HCT116 (cell line): ENCODE measurements at regions not wholly inside any gene's neighbourhood (a gene's known extent, or its start where the extent isn't known, plus 50 kb on each side); places are given as distances from the start of the nearest gene placed in this dataset.

Experiments
- ATAC-seq: fragments of 200-7000 bp; cut with Tn5 transposase; 2 replicates; pipeline ENCODE4 v1.9.1; 2020; ENCODE audit warnings: mild to moderate bottlenecking, moderate library complexity
- BruUV-seq: library from RNA; stranded (reverse); fragments of 400-500 nt; replicated peaks from 2 replicates; lab custom pipeline; 2021; lab: Mats Ljungman, UMichigan
- CTCF ChIA-PET: fragments of 300-600 bp; sonication (Branson Sonifier 250); formaldehyde crosslinking; loops from one replicate; lab custom pipeline; 2021; ENCODE audit warnings: antibody characterized with exemption; lab: Charles Lee
- POLR2A ChIA-PET: fragments of 300-600, 350-600 bp; sonication (Branson Sonifier 250); formaldehyde crosslinking; loops from one replicate; lab custom pipeline; 2021; ENCODE audit warnings: antibody characterized with exemption; lab: Charles Lee
- RAD21 ChIA-PET, 2 experiments: fragments of 300-600 bp; sonication (Branson Sonifier 250); formaldehyde crosslinking; loops; one replicate each; lab custom pipeline; 2023; ENCODE audit warnings: low total read pairs in 2 of 2; ENCODE audit not compliant: uncharacterized antibody in 2 of 2, unreplicated experiment in 2 of 2, low non-redundant PET in 1 of 2; lab: Charles Lee
- DNase-seq: peaks from one replicate; pipeline ENCODE4 v3.0.0-alpha.2; 2010; ENCODE audit warnings: low read depth, low spot score
- H2AFZ ChIP-seq: fragments of 200-600 bp; shearing (Covaris generic), sonication (generic); 2 replicates; pipeline ENCODE4 v1.6.1; 2017; ENCODE audit warnings: low read depth, mixed run types, mixed read lengths, antibody characterized with exemption, low read length; ENCODE audit not compliant: poor library complexity, severe bottlenecking
- H3K27ac ChIP-seq: 2 replicates; pipeline ENCODE4 v1.5.1; 2012; ENCODE audit warnings: low read depth, low read length
- H3K27me3 ChIP-seq: fragments of 200-600 bp; sonication (generic); 2 replicates; pipeline ENCODE4 v1.6.1; 2016; ENCODE audit warnings: mixed run types, low read length, mixed read lengths; ENCODE audit not compliant: insufficient read depth
- H3K36me3 ChIP-seq, 2 experiments: fragments of 200-500 bp in 1 of 2; fragments of 200-600 bp in 1 of 2; sonication (Bioruptor generic) in 1 of 2; sonication (generic) in 1 of 2; 2 replicates each; pipeline versions ENCODE4 v1.5.1 to v1.6.1; 2014 to 2016; ENCODE audit warnings: low read length in 2 of 2, inconsistent platforms in 1 of 2, mixed read lengths in 1 of 2, mixed run types in 1 of 2; ENCODE audit not compliant: insufficient read depth in 2 of 2, control insufficient read depth in 1 of 2
- H3K4me1 ChIP-seq, 2 experiments: fragments of 200-600 bp in 1 of 2; sonication (generic) in 1 of 2; 2 replicates each; pipeline versions ENCODE4 v1.5.1 to v1.6.1; 2012 to 2017; ENCODE audit warnings: low read length in 2 of 2, inconsistent platforms in 1 of 2, mild to moderate bottlenecking in 1 of 2, mixed read lengths in 1 of 2, mixed run types in 1 of 2, moderate library complexity in 1 of 2; ENCODE audit not compliant: insufficient read depth in 2 of 2, control insufficient read depth in 1 of 2
- H3K4me2 ChIP-seq: fragments of 200-600 bp; sonication (generic); 2 replicates; pipeline ENCODE4 v1.6.1; 2017; ENCODE audit warnings: mixed run types, low read length, mixed read lengths
- H3K4me3 ChIP-seq, 2 experiments: fragments of 200-600 bp in 1 of 2; sonication (generic) in 1 of 2; replicated peaks in 1 of 2; 2 replicates each; pipeline ENCODE4 v1.5.1; 2011 to 2016; ENCODE audit warnings: low read length in 2 of 2, control low read depth in 1 of 2, low read depth in 1 of 2, mild to moderate bottlenecking in 1 of 2, mixed read lengths in 1 of 2, mixed run types in 1 of 2
- H3K79me2 ChIP-seq: fragments of 200-600 bp; sonication (generic); 2 replicates; pipeline ENCODE4 v1.6.1; 2017; ENCODE audit warnings: mild to moderate bottlenecking, mixed run types, low read length, moderate library complexity, mixed read lengths; ENCODE audit not compliant: insufficient read depth
- H3K9ac ChIP-seq: fragments of 200-600 bp; sonication (generic); 2 replicates; pipeline ENCODE4 v1.6.1; 2016; ENCODE audit warnings: low read length, mixed read lengths
- H3K9me2 ChIP-seq: fragments of 200-600 bp; sonication (generic), shearing (Covaris generic); 2 replicates; pipeline ENCODE4 v1.6.1; 2017; ENCODE audit warnings: mixed run types, mild to moderate bottlenecking, moderate library complexity; ENCODE audit not compliant: insufficient read depth
- H3K9me3 ChIP-seq, 2 experiments: fragments of 200-500 bp in 1 of 2; fragments of 200-600 bp in 1 of 2; sonication (Bioruptor generic) in 1 of 2; sonication (generic) in 1 of 2; 2 replicates each; pipeline ENCODE4 v1.6.1; 2014 to 2017; ENCODE audit warnings: low read length in 2 of 2, mixed read lengths in 2 of 2, inconsistent platforms in 1 of 2, low read depth in 1 of 2, mild to moderate bottlenecking in 1 of 2, mixed run types in 1 of 2, moderate library complexity in 1 of 2; ENCODE audit not compliant: control insufficient read depth in 1 of 2, insufficient read depth in 1 of 2
- H4K20me1 ChIP-seq: fragments of 200-600 bp; sonication (generic), shearing (Covaris generic); 2 replicates; pipeline ENCODE4 v1.6.1; 2017; ENCODE audit warnings: mixed run types, mild to moderate bottlenecking, moderate library complexity; ENCODE audit not compliant: insufficient read depth
- CEBPB ChIP-seq: IDR thresholded peaks from 2 replicates; pipeline ENCODE4 v1.6.1; 2012; ENCODE audit warnings: low read depth
- EGR1 ChIP-seq: IDR thresholded peaks from 2 replicates; pipeline ENCODE4 v1.6.1; 2012; ENCODE audit warnings: low read depth
- FOSL1 ChIP-seq: IDR thresholded peaks from 2 replicates; pipeline ENCODE4 v1.6.1; 2012; ENCODE audit warnings: low read depth
- POLR2A ChIP-seq: IDR thresholded peaks from 2 replicates; pipeline ENCODE4 v1.7.0; 2011; ENCODE audit warnings: borderline replicate concordance; ENCODE audit not compliant: insufficient read depth, insufficient read length; ENCODE audit errors: extremely low read depth
- POLR2AphosphoS5 ChIP-seq: IDR thresholded peaks from 2 replicates; pipeline ENCODE4 v1.6.1; 2011; ENCODE audit warnings: mild to moderate bottlenecking, low read depth, low read length, moderate library complexity
- RAD21 ChIP-seq: IDR thresholded peaks from 2 replicates; pipeline ENCODE4 v1.6.1; 2012; ENCODE audit warnings: low read depth, mild to moderate bottlenecking
- SRF ChIP-seq: IDR thresholded peaks from 2 replicates; pipeline ENCODE4 v1.6.1; 2012; ENCODE audit warnings: low read depth
- TCF7L2 ChIP-seq: IDR thresholded peaks from 2 replicates; pipeline ENCODE4 v1.7.0; 2011; ENCODE audit warnings: borderline replicate concordance, inconsistent platforms; ENCODE audit not compliant: insufficient read depth, insufficient read length; ENCODE audit errors: extremely low read depth
- ZBTB33 ChIP-seq: IDR thresholded peaks from 2 replicates; pipeline ENCODE4 v1.6.1; 2011; ENCODE audit warnings: mild to moderate bottlenecking, low read length, moderate library complexity; ENCODE audit not compliant: insufficient replicate concordance; ENCODE audit errors: extremely low read depth
- ZFX ChIP-seq: fragments of 450-650 bp; IDR thresholded peaks from 2 replicates; pipeline ENCODE4 v1.6.1; 2017
- intact Hi-C: fragments of 100-400 bp; cut with micrococcal nuclease; formaldehyde crosslinking; loops from 2 replicates; pipeline ENCODE4 v1.10.0; 2022

DNA sequence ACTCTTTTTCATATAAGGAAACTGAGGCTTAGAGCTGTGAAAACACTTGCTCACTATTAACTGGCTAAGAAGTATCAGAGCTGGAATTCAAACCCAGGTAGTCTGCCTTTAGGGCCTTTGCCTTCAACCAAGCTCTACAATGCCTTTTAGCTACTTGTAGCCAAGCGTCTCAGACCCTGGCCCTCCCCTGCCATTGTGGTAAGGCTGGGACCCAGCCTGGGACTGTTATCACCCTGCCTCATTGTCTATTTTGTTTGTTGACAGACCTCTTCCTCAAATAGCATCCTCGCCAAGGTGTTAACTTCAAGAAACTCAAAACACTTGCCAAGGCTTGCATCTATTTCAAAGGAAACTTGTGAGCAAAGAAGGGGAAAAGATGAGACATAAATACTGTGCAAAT, 76.7 kb upstream of the CD28 start:
- Histone ChIP-seq H3K27me3 (no peaks in the 10 kb centered on the region), H3K4me2 (no peak overlapping the region), H3K9me2 (no peaks in the 10 kb centered on the region), H3K9ac (no peak overlapping the region), H4K20me1 (no peaks in the 10 kb centered on the region), H3K79me2 (no peaks in the 10 kb centered on the region), H3K4me3 (no peak overlapping the region), H3K9me3 (no peaks in the 10 kb centered on the region), H2AFZ (no peak overlapping the region), H3K36me3 (no peaks in the 10 kb centered on the region), H3K4me1 (no peaks in the 10 kb centered on the region), H3K27ac (no peak overlapping the region)
- BruUV-seq, result no TSS peak
- ChIA-PET POLR2A (no interaction called here), RAD21 (no interaction called here), CTCF (no interaction called here)
- DNase-seq, result no peak
- intact Hi-C loops, result no loop called here
- TF ChIP-seq FOSL1, result no peak
- TF ChIP-seq POLR2A, result no peak
- TF ChIP-seq TCF7L2, result no peak
- no peak for TF ChIP-seq RAD21
- no peak for TF ChIP-seq ZFX
- TF ChIP-seq POLR2AphosphoS5, result no peak
- no peak for TF ChIP-seq ZBTB33
- TF ChIP-seq EGR1, result no peak
- ATAC-seq, result no peak

- Histone ChIP-seq H2AFZ (no peak overlapping the region), H3K27me3 (no peaks in the 10 kb centered on the region), H3K4me2 (no peak overlapping the region), H3K27ac (no peak overlapping the region), H3K4me3 (no peak overlapping the region), H3K9me2 (no peaks in the 10 kb centered on the region), H3K9ac (no peak overlapping the region), H3K36me3 (no peaks in the 10 kb centered on the region), H3K79me2 (no peaks in the 10 kb centered on the region), H3K9me3 (no peaks in the 10 kb centered on the region), H3K4me1 (no peaks in the 10 kb centered on the region), H4K20me1 (no peaks in the 10 kb centered on the region)
- ChIA-PET RAD21 (no interaction called here), POLR2A (no interaction called here), CTCF (no interaction called here)
- ATAC-seq, result no peak
- BruUV-seq, result no TSS peak
- DNase-seq, result no peak
- intact Hi-C loops, result no loop called here
- no peak for TF ChIP-seq CEBPB
- TF ChIP-seq SRF, result no peak
Measured at GRCh38 chr2:203631068-203631757, 75.2 kb upstream of the CD28 start.
